OCI-LY1 (cell line): ENCODE measurements at regions not wholly inside any gene's neighbourhood (a gene's known extent, or its start where the extent isn't known, plus 50 kb on each side); places are given as distances from the start of the nearest gene placed in this dataset.

Source experiments
- H2AFZ ChIP-seq: fragments of 200-600 bp; sonication (generic), shearing (Covaris generic); 2 replicates; pipeline ENCODE4 v1.6.0; 2014; ENCODE audit warnings: antibody characterized with exemption, mild to moderate bottlenecking, low read length
- H3F3A ChIP-seq: fragments of 200-600 bp; sonication (generic), shearing (Covaris generic); 2 replicates; pipeline ENCODE4 v1.6.0; 2014; ENCODE audit warnings: mild to moderate bottlenecking, antibody characterized with exemption, low read length, moderate library complexity; ENCODE audit not compliant: insufficient read depth
- H3K27ac ChIP-seq: fragments of 200-600 bp; sonication (generic); 2 replicates; pipeline ENCODE4 v1.5.1; 2014; ENCODE audit warnings: low read length, mixed run types, mild to moderate bottlenecking, low read depth; ENCODE audit not compliant: poor library complexity, severe bottlenecking
- H3K27me3 ChIP-seq: fragments of 200-600 bp; sonication (generic); 2 replicates; pipeline ENCODE4 v1.6.0; 2014; ENCODE audit warnings: antibody characterized with exemption, mild to moderate bottlenecking, low read length, moderate library complexity; ENCODE audit not compliant: insufficient read depth
- H3K36me3 ChIP-seq: fragments of 200-600 bp; sonication (generic); 2 replicates; pipeline ENCODE4 v1.6.1; 2014; ENCODE audit warnings: mild to moderate bottlenecking, antibody characterized with exemption, low read length, moderate library complexity, mixed read lengths; ENCODE audit not compliant: insufficient read depth
- H3K4me1 ChIP-seq: fragments of 200-600 bp; sonication (generic); 2 replicates; pipeline ENCODE4 v1.5.1; 2014; ENCODE audit warnings: mild to moderate bottlenecking, low read length, moderate library complexity; ENCODE audit not compliant: insufficient read depth, severe bottlenecking
- H3K4me2 ChIP-seq: fragments of 200-600 bp; sonication (generic), shearing (Covaris generic); 2 replicates; pipeline ENCODE4 v1.6.1; 2014; ENCODE audit warnings: low read length
- H3K4me3 ChIP-seq: fragments of 200-600 bp; sonication (generic); 2 replicates; pipeline ENCODE4 v1.5.1; 2014; ENCODE audit warnings: low read length, low read depth, mild to moderate bottlenecking, mixed read lengths; ENCODE audit not compliant: poor library complexity, severe bottlenecking
- H3K79me2 ChIP-seq: fragments of 200-600 bp; shearing (Covaris generic); 2 replicates; pipeline ENCODE4 v1.6.1; 2016; ENCODE audit warnings: mixed run types, low read length, mixed read lengths; ENCODE audit not compliant: insufficient read depth
- H3K9ac ChIP-seq: fragments of 200-600 bp; sonication (generic), shearing (Covaris generic); 2 replicates; pipeline ENCODE4 v1.6.1; 2014; ENCODE audit warnings: mild to moderate bottlenecking, low read length, mixed read lengths
- H3K9me2 ChIP-seq: fragments of 200-600 bp; sonication (generic), shearing (Covaris generic); 2 replicates; pipeline ENCODE4 v1.6.1; 2014; ENCODE audit warnings: low read depth, mild to moderate bottlenecking, low read length, mixed read lengths
- H3K9me3 ChIP-seq: fragments of 200-600 bp; shearing (Covaris generic); 2 replicates; pipeline ENCODE4 v1.6.1; 2014; ENCODE audit warnings: low read length, mixed read lengths
- H4K20me1 ChIP-seq: fragments of 200-600 bp; sonication (generic), shearing (Covaris generic); 2 replicates; pipeline ENCODE4 v1.6.0; 2016; ENCODE audit warnings: mild to moderate bottlenecking, low read length; ENCODE audit not compliant: insufficient read depth
- EZH2 ChIP-seq: fragments of 200-600 bp; sonication (generic), shearing (Covaris generic); IDR thresholded peaks from 2 replicates; pipeline ENCODE4 v1.8.0; 2017; ENCODE audit warnings: borderline replicate concordance, mixed run types, mild to moderate bottlenecking, antibody characterized with exemption, low read length, moderate library complexity, mixed read lengths
- TF ChIP-seq, protein P1 (sequence below): fragments of 200-600 bp; sonication (generic), shearing (Covaris generic); IDR thresholded peaks from 2 replicates; pipeline ENCODE4 v1.5.1; 2017; ENCODE audit warnings: mild to moderate bottlenecking, antibody characterized with exemption, low read length, moderate library complexity, mixed read lengths

DNA sequence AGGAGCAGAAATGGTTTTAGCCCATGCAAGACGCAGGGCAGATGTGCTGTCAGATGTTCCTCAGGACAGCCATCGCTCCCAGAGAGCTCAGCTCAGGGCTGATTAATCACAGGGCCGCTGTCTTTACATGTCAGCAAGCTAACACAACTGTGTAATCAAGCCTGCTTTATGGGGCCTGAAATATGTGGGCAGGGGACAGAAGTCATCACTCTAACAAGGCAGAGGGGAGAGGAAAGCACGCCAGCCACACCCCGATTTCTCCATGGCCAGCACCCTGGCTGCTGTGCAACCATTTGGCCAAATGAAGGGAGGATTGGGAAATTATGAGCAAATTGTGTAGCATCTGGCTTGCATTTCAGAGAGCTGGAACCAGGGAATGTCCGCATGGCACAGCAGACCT lies 368.8 kb downstream of the NPHP4 start:
- H3K4me3 ChIP-seq = no peak overlapping the region
- no peak overlapping the region for H3K9ac ChIP-seq
- H3K4me1 ChIP-seq = no peaks in the 10 kb centered on the region
- H4K20me1 ChIP-seq = no peaks in the 10 kb centered on the region
- no peaks in the 10 kb centered on the region for H3K79me2 ChIP-seq
- no peak overlapping the region for H2AFZ ChIP-seq
- H3K27ac ChIP-seq = no peak overlapping the region
- no peaks in the 10 kb centered on the region; the same call in 1 of the 2 replicates for H3K27me3 ChIP-seq
- H3K4me2 ChIP-seq = no peak overlapping the region
- TF ChIP-seq, protein P1, sequence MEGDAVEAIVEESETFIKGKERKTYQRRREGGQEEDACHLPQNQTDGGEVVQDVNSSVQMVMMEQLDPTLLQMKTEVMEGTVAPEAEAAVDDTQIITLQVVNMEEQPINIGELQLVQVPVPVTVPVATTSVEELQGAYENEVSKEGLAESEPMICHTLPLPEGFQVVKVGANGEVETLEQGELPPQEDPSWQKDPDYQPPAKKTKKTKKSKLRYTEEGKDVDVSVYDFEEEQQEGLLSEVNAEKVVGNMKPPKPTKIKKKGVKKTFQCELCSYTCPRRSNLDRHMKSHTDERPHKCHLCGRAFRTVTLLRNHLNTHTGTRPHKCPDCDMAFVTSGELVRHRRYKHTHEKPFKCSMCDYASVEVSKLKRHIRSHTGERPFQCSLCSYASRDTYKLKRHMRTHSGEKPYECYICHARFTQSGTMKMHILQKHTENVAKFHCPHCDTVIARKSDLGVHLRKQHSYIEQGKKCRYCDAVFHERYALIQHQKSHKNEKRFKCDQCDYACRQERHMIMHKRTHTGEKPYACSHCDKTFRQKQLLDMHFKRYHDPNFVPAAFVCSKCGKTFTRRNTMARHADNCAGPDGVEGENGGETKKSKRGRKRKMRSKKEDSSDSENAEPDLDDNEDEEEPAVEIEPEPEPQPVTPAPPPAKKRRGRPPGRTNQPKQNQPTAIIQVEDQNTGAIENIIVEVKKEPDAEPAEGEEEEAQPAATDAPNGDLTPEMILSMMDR = no peak
- no peak for TF ChIP-seq EZH2
- no peaks in the 10 kb centered on the region for H3F3A ChIP-seq
- H3K9me2 ChIP-seq = no peaks in the 10 kb centered on the region
- H3K9me3 ChIP-seq = no peaks in the 10 kb centered on the region
- H3K36me3 ChIP-seq = no peaks in the 10 kb centered on the region

DNA sequence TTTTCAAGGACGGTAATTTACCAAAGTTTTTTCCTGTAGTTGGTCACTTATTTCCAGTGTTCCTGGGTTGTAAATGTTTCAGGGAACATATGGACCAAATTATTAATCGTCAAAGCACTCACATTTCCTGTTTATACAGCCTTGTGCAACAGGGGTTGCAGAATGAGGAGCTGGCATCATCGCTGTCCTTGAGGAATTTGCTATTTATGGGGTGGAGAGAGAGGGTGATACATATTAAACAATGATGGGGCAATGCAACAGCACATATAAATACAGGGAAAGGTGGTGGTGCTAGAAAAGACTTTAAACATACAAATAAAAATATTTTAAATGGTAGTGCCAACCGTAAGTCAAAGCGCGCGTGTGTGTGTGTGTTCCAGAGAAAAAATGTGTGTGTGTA lies 369.8 kb downstream of the NPHP4 start:
- H3K9ac ChIP-seq = no peak overlapping the region
- no peak overlapping the region for H3K4me2 ChIP-seq
- H3K27me3 ChIP-seq = no peaks in the 10 kb centered on the region; the same call in 1 of the 2 replicates
- no peaks in the 10 kb centered on the region for H3K9me2 ChIP-seq
- no peaks in the 10 kb centered on the region for H4K20me1 ChIP-seq
- H3K4me1 ChIP-seq = no peaks in the 10 kb centered on the region
- TF ChIP-seq, protein P1 = no peak
- no peak for TF ChIP-seq EZH2
- H3K27ac ChIP-seq = no peak overlapping the region
- H3K36me3 ChIP-seq = no peaks in the 10 kb centered on the region
- no peaks in the 10 kb centered on the region for H3K79me2 ChIP-seq
- H3F3A ChIP-seq = no peaks in the 10 kb centered on the region
- no peaks in the 10 kb centered on the region for H3K9me3 ChIP-seq
- no peak overlapping the region for H3K4me3 ChIP-seq
- no peak overlapping the region for H2AFZ ChIP-seq

DNA sequence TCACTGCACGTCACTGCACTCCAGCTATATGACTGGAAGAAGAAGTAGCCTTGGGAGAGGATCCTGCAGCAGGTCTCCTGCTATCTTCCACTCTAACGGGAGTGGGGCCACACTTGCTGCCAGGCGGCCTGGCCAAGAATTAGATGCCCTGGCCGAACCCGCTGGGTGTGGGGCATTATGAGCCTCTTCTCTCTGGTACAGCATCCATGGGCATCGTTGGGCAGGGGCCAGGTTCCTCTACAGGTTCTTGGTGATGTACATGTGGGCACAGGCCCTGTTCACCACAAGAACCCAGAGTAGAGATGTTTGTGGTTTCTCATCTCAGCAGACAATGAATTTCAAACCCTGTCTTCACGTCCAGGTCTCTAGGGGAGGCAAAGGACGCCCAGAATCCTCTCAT lies 370.5 kb downstream of the NPHP4 start:
- no peaks in the 10 kb centered on the region for H3K36me3 ChIP-seq
- no peak overlapping the region for H2AFZ ChIP-seq
- H3K9ac ChIP-seq = no peak overlapping the region
- H4K20me1 ChIP-seq = no peaks in the 10 kb centered on the region
- no peak overlapping the region for H3K27ac ChIP-seq
- no peak overlapping the region for H3K4me2 ChIP-seq
- H3F3A ChIP-seq = no peaks in the 10 kb centered on the region
- H3K4me3 ChIP-seq = no peak overlapping the region
- TF ChIP-seq, protein P1 = no peak
- TF ChIP-seq EZH2 = no peak
- no peaks in the 10 kb centered on the region for H3K9me2 ChIP-seq
- no peaks in the 10 kb centered on the region for H3K79me2 ChIP-seq
- no peaks in the 10 kb centered on the region; the same call in 1 of the 2 replicates for H3K27me3 ChIP-seq
- H3K4me1 ChIP-seq = no peaks in the 10 kb centered on the region
- no peaks in the 10 kb centered on the region for H3K9me3 ChIP-seq
